ENCODE measurements at regions not wholly inside any gene's neighbourhood (a gene's known extent, or its start where the extent isn't known, plus 50 kb on each side); places are given as distances from the start of the nearest gene placed in this dataset.
A peak's percentile ranks its signal among the peaks of the same experiment; 100 is the strongest.
"Not testable (repeated sequence)": the region's sequence is repeated elsewhere in the genome, so short reads cannot be mapped to it uniquely, and the experiment has no call there.

- no peak for DNase-seq (ENCODE audit: low spot score)
Observed at GRCh38 chr3:145557405-145557804, 603.6 kb downstream of the PLOD2 start.

GRCh38 chr3:145578471-145578870 is 582.5 kb downstream of the PLOD2 start:
- DNase-seq (ENCODE audit: low spot score) = no peak

- no peak for DNase-seq (ENCODE audit: low spot score)
Observed at GRCh38 chr3:145581694-145582093, 579.3 kb downstream of the PLOD2 start.

GRCh38 chr3:145604851-145605250 is 556.1 kb downstream of the PLOD2 start:
- no peak for DNase-seq (ENCODE audit: low spot score)

- peak; percentile 43 for DNase-seq (ENCODE audit: low spot score)
Observed at GRCh38 chr3:145620002-145620401, 541.0 kb downstream of the PLOD2 start.

GRCh38 chr3:145620486-145620885 is 540.5 kb downstream of the PLOD2 start:
- DNase-seq (ENCODE audit: low spot score) = no peak

- DNase-seq (ENCODE audit: low spot score) = no peak
Observed at GRCh38 chr3:145623349-145623748, 537.6 kb downstream of the PLOD2 start.

GRCh38 chr3:145628211-145628610 is 532.8 kb downstream of the PLOD2 start:
- DNase-seq (ENCODE audit: low spot score) = no peak

GRCh38 chr3:145637105-145637504 is 523.9 kb downstream of the PLOD2 start:
- DNase-seq (ENCODE audit: low spot score) = no peak

- DNase-seq (ENCODE audit: low spot score) = no peak
Observed at GRCh38 chr3:145639003-145639606, 521.9 kb downstream of the PLOD2 start.

- DNase-seq (ENCODE audit: low spot score) = no peak
Observed at GRCh38 chr3:145639875-145640274, 521.1 kb downstream of the PLOD2 start.

- no peak for DNase-seq (ENCODE audit: low spot score)
Observed at GRCh38 chr3:145648396-145648795, 512.6 kb downstream of the PLOD2 start.

- DNase-seq (ENCODE audit: low spot score) = no peak
Observed at GRCh38 chr3:145649368-145649887, 511.6 kb downstream of the PLOD2 start.

- DNase-seq (ENCODE audit: low spot score) = no peak
Observed at GRCh38 chr3:145650170-145650569, 510.8 kb downstream of the PLOD2 start.

GRCh38 chr3:145671121-145671520 is 489.9 kb downstream of the PLOD2 start:
- no peak for DNase-seq (ENCODE audit: low spot score)

GRCh38 chr3:145673838-145674237 is 487.1 kb downstream of the PLOD2 start:
- DNase-seq (ENCODE audit: low spot score) = peak; percentile 3

GRCh38 chr3:145678401-145678800 is 482.6 kb downstream of the PLOD2 start:
- DNase-seq (ENCODE audit: low spot score) = no peak

GRCh38 chr3:145681181-145681580 is 479.8 kb downstream of the PLOD2 start:
- DNase-seq (ENCODE audit: low spot score) = no peak

- DNase-seq (ENCODE audit: low spot score) = not testable (repeated sequence)
Observed at GRCh38 chr3:145687978-145688377, 473.0 kb downstream of the PLOD2 start.

- no peak for DNase-seq (ENCODE audit: low spot score)
Observed at GRCh38 chr3:145692751-145693150, 468.2 kb downstream of the PLOD2 start.

GRCh38 chr3:145696011-145696410 is 465.0 kb downstream of the PLOD2 start:
- DNase-seq (ENCODE audit: low spot score) = no peak

- DNase-seq (ENCODE audit: low spot score) = no peak
Observed at GRCh38 chr3:145698250-145698649, 462.7 kb downstream of the PLOD2 start.

GRCh38 chr3:145698749-145699148 is 462.2 kb downstream of the PLOD2 start:
- DNase-seq (ENCODE audit: low spot score) = no peak

GRCh38 chr3:145704020-145704419 is 457.0 kb downstream of the PLOD2 start:
- DNase-seq (ENCODE audit: low spot score) = no peak

Measured in Ammon's horn (tissue), 1 donor.